B cell (primary cell): ENCODE measurements at regions not wholly inside any gene's neighbourhood (a gene's known extent, or its start where the extent isn't known, plus 50 kb on each side); places are given as distances from the start of the nearest gene placed in this dataset.

Experiments used
- ATAC-seq: fragments of 200-7000 bp; cut with Tn5 transposase; one replicate; pipeline ENCODE4 v1.10.0; 2021; ENCODE audit warnings: low read depth, mild to moderate bottlenecking, moderate number of reproducible peaks, moderate library complexity
- CTCF ChIA-PET: fragments of 350-600 bp; sonication (Branson Sonifier 250); formaldehyde crosslinking; loops from one replicate; lab custom pipeline; 2021; ENCODE audit warnings: antibody characterized with exemption, inconsistent platforms; lab: Charles Lee
- POLR2A ChIA-PET: fragments of 350-600 bp; sonication (Branson Sonifier 250); formaldehyde crosslinking; loops from one replicate; lab custom pipeline; 2021; ENCODE audit warnings: antibody characterized with exemption; lab: Charles Lee
- DNase-seq: peaks from one replicate; pipeline ENCODE4 v3.0.0; 2013
- H2AFZ ChIP-seq: 2 replicates; pipeline ENCODE4 v1.6.1; 2012; ENCODE audit warnings: mild to moderate bottlenecking, low read depth, low read length; ENCODE audit not compliant: insufficient read depth, poor library complexity, severe bottlenecking
- H3K27ac ChIP-seq, 2 donors: 1 replicate in 1 of 2; 2 replicates in 1 of 2; pipeline ENCODE4 v1.5.1; 2012 to 2013; ENCODE audit warnings: low read length in 2 of 2, mild to moderate bottlenecking in 2 of 2, moderate library complexity in 1 of 2
- H3K27me3 ChIP-seq, 4 experiments: fragments of 200-600 bp in 1 of 4; sonication (generic) in 1 of 4; replicated peaks in 1 of 4; 1 replicate in 2 of 4; 2 replicates in 2 of 4; pipeline versions ENCODE4 v1.6.1 to v1.7.0; 2013 to 2016; ENCODE audit warnings: low read length in 3 of 4, mild to moderate bottlenecking in 2 of 4, mixed read lengths in 1 of 4, moderate library complexity in 1 of 4; ENCODE audit not compliant: insufficient read depth in 4 of 4, control insufficient read depth in 3 of 4; ENCODE audit errors: control extremely low read depth in 1 of 4
- H3K36me3 ChIP-seq, 2 experiments: replicated peaks in 1 of 2; 1 replicate in 1 of 2; 2 replicates in 1 of 2; pipeline versions ENCODE4 v1.6.1 to v1.7.1; 2013; ENCODE audit warnings: low read length in 1 of 2; ENCODE audit not compliant: insufficient read depth in 2 of 2, control insufficient read depth in 1 of 2; ENCODE audit errors: control extremely low read depth in 1 of 2, extremely low read depth in 1 of 2
- H3K4me1 ChIP-seq, 2 donors: fragments of 200-600 bp in 1 of 2; sonication (generic) in 1 of 2; 1 replicate in 1 of 2; 2 replicates in 1 of 2; pipeline versions ENCODE4 v1.5.1 to v1.6.1; 2013 to 2017; ENCODE audit warnings: low read length in 2 of 2; ENCODE audit not compliant: control insufficient read depth in 2 of 2, insufficient read depth in 2 of 2
- H3K4me2 ChIP-seq: replicated peaks from 2 replicates; pipeline ENCODE3; 2012; ENCODE audit warnings: mild to moderate bottlenecking, low read depth, low read length; ENCODE audit not compliant: poor library complexity, severe bottlenecking
- H3K4me3 ChIP-seq, 5 experiments: fragments of 200-600 bp in 1 of 5; sonication (generic) in 1 of 5; 1 replicate in 3 of 5; 2 replicates in 2 of 5; pipeline versions ENCODE4 v1.5.1 to v1.7.0; 2011 to 2016; ENCODE audit warnings: low read length in 4 of 5, mild to moderate bottlenecking in 4 of 5, low read depth in 2 of 5, control low read depth in 1 of 5, moderate library complexity in 1 of 5; ENCODE audit not compliant: insufficient read depth in 1 of 5; ENCODE audit errors: control extremely low read depth in 1 of 5, extremely low read depth in 1 of 5
- H3K79me2 ChIP-seq: fragments of 200-600 bp; sonication (generic); one replicate; pipeline ENCODE4 v1.6.0; 2016; ENCODE audit warnings: low read length; ENCODE audit not compliant: control insufficient read depth, insufficient read depth
- H3K9ac ChIP-seq: fragments of 200-600 bp; sonication (generic); 2 replicates; pipeline ENCODE4 v1.6.1; 2017; ENCODE audit warnings: mild to moderate bottlenecking, low read length, moderate library complexity
- H3K9me3 ChIP-seq, 3 donors: one replicate each; pipeline versions ENCODE4 v1.6.1 to v1.7.1; 2013; ENCODE audit warnings: low read length in 2 of 3; ENCODE audit not compliant: control insufficient read depth in 2 of 3, insufficient read depth in 1 of 3; ENCODE audit errors: control extremely low read depth in 1 of 3
- H4K20me1 ChIP-seq: 2 replicates; pipeline ENCODE4 v1.6.0; 2012; ENCODE audit warnings: mild to moderate bottlenecking, low read length; ENCODE audit not compliant: insufficient read depth, control insufficient read depth, poor library complexity, severe bottlenecking
- H3K27ac Mint-ChIP-seq: one replicate; pipeline ENCODE4 v1.8.0; 2021; ENCODE audit warnings: mixed read lengths
- H3K27me3 Mint-ChIP-seq: one replicate; pipeline ENCODE4 v1.8.0; 2021; ENCODE audit warnings: mixed read lengths
- H3K4me1 Mint-ChIP-seq: one replicate; pipeline ENCODE4 v1.8.0; 2021; ENCODE audit warnings: mixed read lengths
- H3K4me3 Mint-ChIP-seq: one replicate; pipeline ENCODE4 v1.8.0; 2021; ENCODE audit warnings: mixed read lengths
- H3K9me3 Mint-ChIP-seq: one replicate; pipeline ENCODE4 v1.8.0; 2022; ENCODE audit warnings: mixed read lengths; ENCODE audit not compliant: insufficient read depth
- CTCF ChIP-seq: fragments of 200-600 bp; IDR thresholded peaks from one replicate; pipeline ENCODE4 v1.8.0; 2022; ENCODE audit warnings: antibody characterized with exemption, mild to moderate bottlenecking
- EZH2 ChIP-seq: IDR thresholded peaks from 2 replicates; pipeline ENCODE4 v1.6.1; 2012; ENCODE audit warnings: borderline replicate concordance, low read depth, mild to moderate bottlenecking, moderate library complexity, low read length; ENCODE audit not compliant: insufficient read depth, poor library complexity, severe bottlenecking
- WGBS: methylation state at CpG from one replicate; pipeline ENCODE4 v1.1.5; 2013; ENCODE audit warnings: missing lambda C conversion rate; ENCODE audit not compliant: insufficient coverage; 5-methylcytosine and 5-hydroxymethylcytosine counted together
- intact Hi-C: fragments of 100-400 bp; cut with micrococcal nuclease; formaldehyde crosslinking; loops from one replicate; pipeline ENCODE4 v1.10.0; 2022

- no peak overlapping the region for H3K4me3 ChIP-seq
- Mint-ChIP-seq H3K27me3 (no peaks in the 10 kb centered on the region), H3K27ac (no peak overlapping the region), H3K4me3 (no peak overlapping the region), H3K9me3 (peaks cover 2% of the 10 kb centered on the region), H3K4me1 (no peaks in the 10 kb centered on the region)
- no peak overlapping the region for H3K27ac ChIP-seq
- TF ChIP-seq CTCF, result no peak
- TF ChIP-seq EZH2, result no peak
- H3K9ac ChIP-seq, result no peak overlapping the region
- H4K20me1 ChIP-seq, result no peaks in the 10 kb centered on the region
- no peaks in the 10 kb centered on the region for H3K36me3 ChIP-seq
- H3K79me2 ChIP-seq, result no peaks in the 10 kb centered on the region
- no peaks in the 10 kb centered on the region for H3K4me1 ChIP-seq
- no CpG with 5 or more reads among the region's 2 CpGs for WGBS
- ATAC-seq (no peak), DNase-seq (no peak)
- intact Hi-C loops, result no loop called here
- CTCF ChIA-PET, result no interaction called here
- H3K27me3 ChIP-seq, result no peaks in the 10 kb centered on the region
- no peaks in the 10 kb centered on the region for H3K9me3 ChIP-seq
- no peak overlapping the region for H3K4me2 ChIP-seq
- POLR2A ChIA-PET, result no interaction called here
- H2AFZ ChIP-seq, result no peak overlapping the region
Measured at GRCh38 chr9:1535051-1535450, 480.1 kb upstream of the SMARCA2 start.

DNA sequence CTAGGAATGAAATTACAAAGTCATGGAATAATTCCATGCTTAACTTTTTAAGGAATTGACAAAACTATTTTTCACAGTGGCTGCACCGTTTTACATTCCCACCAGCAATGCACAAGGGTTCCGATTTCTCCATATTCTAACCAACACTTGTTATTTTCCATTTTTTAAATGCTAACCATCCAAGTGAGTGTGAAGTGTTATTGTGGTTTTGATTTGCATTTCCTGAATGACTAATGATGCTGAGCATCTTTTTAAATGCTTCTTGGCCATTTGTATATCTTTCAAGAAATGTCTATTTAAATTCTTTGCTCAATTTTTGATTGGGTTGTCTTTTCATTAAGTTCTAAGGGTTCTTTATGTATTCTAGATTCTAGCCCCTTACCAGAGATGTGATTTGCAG lies 479.5 kb upstream of the SMARCA2 start:
- no peak overlapping the region for H3K27ac Mint-ChIP-seq

More for the DNA sequence above, 479.5 kb upstream of the SMARCA2 start:
- no peak for DNase-seq
- POLR2A ChIA-PET, result no interaction called here
- intact Hi-C loops, result no loop called here
- Mint-ChIP-seq H3K4me3 (no peak overlapping the region), H3K9me3 (peaks cover 2% of the 10 kb centered on the region), H3K4me1 (no peaks in the 10 kb centered on the region), H3K27me3 (no peaks in the 10 kb centered on the region)
- Histone ChIP-seq H3K4me3 (no peak overlapping the region), H3K36me3 (no peaks in the 10 kb centered on the region), H3K9ac (no peak overlapping the region), H2AFZ (no peak overlapping the region), H3K4me1 (no peaks in the 10 kb centered on the region), H3K27ac (no peak overlapping the region), H3K9me3 (no peaks in the 10 kb centered on the region), H3K27me3 (no peaks in the 10 kb centered on the region), H3K79me2 (no peaks in the 10 kb centered on the region), H3K4me2 (no peak overlapping the region), H4K20me1 (no peaks in the 10 kb centered on the region)
- no CpG with 5 or more reads among the region's 2 CpGs for WGBS
- no peak for ATAC-seq
- CTCF ChIA-PET, result no interaction called here
- TF ChIP-seq EZH2, result no peak
- TF ChIP-seq CTCF, result no peak
